HEK293 (cell line): ENCODE measurements at regions not wholly inside any gene's neighbourhood (a gene's known extent, or its start where the extent isn't known, plus 50 kb on each side); places are given as distances from the start of the nearest gene placed in this dataset.

Source experiments
- CTCF ChIA-PET: fragments of 350-600 bp; formaldehyde crosslinking; extraction: SDS; loops from one replicate; lab custom pipeline; 2021; ENCODE audit warnings: antibody characterized with exemption; lab: Yijun Ruan, JAX
- POLR2A ChIA-PET: fragments of 300-600 bp; formaldehyde crosslinking; extraction: SDS; loops from one replicate; lab custom pipeline; 2020; ENCODE audit warnings: antibody characterized with exemption, inconsistent platforms; lab: Yijun Ruan, JAX
- H3K27ac ChIP-seq: fragments of 200-500 bp; sonication (Bioruptor generic); 2 replicates; pipeline ENCODE4 v1.5.1; 2014; ENCODE audit warnings: low read depth, low read length, control low read depth, inconsistent platforms; ENCODE audit errors: extremely low read depth
- H3K36me3 ChIP-seq, 2 experiments: fragments of 200-500 bp in 1 of 2; sonication (Bioruptor generic) in 1 of 2; 1 replicate in 1 of 2; 2 replicates in 1 of 2; pipeline ENCODE4 v1.5.1; 2014 to 2017; ENCODE audit warnings: inconsistent platforms in 2 of 2, low read length in 2 of 2; ENCODE audit not compliant: control insufficient read depth in 2 of 2, insufficient read depth in 1 of 2
- H3K4me1 ChIP-seq: fragments of 200-500 bp; sonication (Bioruptor generic); 2 replicates; pipeline ENCODE4 v1.5.1; 2014; ENCODE audit warnings: mild to moderate bottlenecking, low read length, inconsistent platforms; ENCODE audit not compliant: control insufficient read depth, insufficient read depth
- H3K4me3 ChIP-seq: 2 replicates; pipeline ENCODE4 v1.5.1; 2011; ENCODE audit warnings: low read depth, mild to moderate bottlenecking, control low read depth, low read length, moderate library complexity
- H3K9me3 ChIP-seq: fragments of 200-500 bp; sonication (Bioruptor generic); 2 replicates; pipeline ENCODE4 v1.5.1; 2014; ENCODE audit warnings: low read depth, low read length, inconsistent platforms; ENCODE audit not compliant: control insufficient read depth, insufficient read depth
- KLF16 ChIP-seq: fragments of 450-650 bp; formaldehyde crosslinking; IDR thresholded peaks from 2 replicates; pipeline ENCODE4 v1.5.1; 2017; ENCODE audit warnings: missing biosample characterization, missing genetic modification characterization
- MEIS1 ChIP-seq: sonication (generic); formaldehyde crosslinking; IDR thresholded peaks from 2 replicates; pipeline ENCODE4 v1.8.1; 2022; ENCODE audit warnings: missing genetic modification reagents, mild to moderate bottlenecking, borderline replicate concordance
- SALL2 ChIP-seq: fragments of 450-650 bp; formaldehyde crosslinking; IDR thresholded peaks from 2 replicates; pipeline ENCODE4 v1.5.0; 2017; ENCODE audit warnings: missing biosample characterization, mild to moderate bottlenecking, missing genetic modification characterization, borderline replicate concordance
- ZBTB11 ChIP-seq: fragments of 450-650 bp; formaldehyde crosslinking; conservative IDR thresholded peaks from 2 replicates; pipeline ENCODE4 v1.5.1; 2016; ENCODE audit warnings: low read depth, missing biosample characterization, missing genetic modification characterization
- ZBTB21 ChIP-seq: fragments of 450-650 bp; formaldehyde crosslinking; IDR thresholded peaks from 2 replicates; pipeline ENCODE4 v1.5.1; 2017; ENCODE audit warnings: missing biosample characterization, missing genetic modification characterization
- ZFP3 ChIP-seq: fragments of 450-650 bp; formaldehyde crosslinking; IDR thresholded peaks from 2 replicates; pipeline ENCODE4 v1.5.1; 2016; ENCODE audit warnings: low read depth, missing biosample characterization, missing genetic modification characterization
- ZIC2 ChIP-seq: fragments of 450-650 bp; formaldehyde crosslinking; IDR thresholded peaks from 2 replicates; pipeline ENCODE4 v1.5.1; 2016; ENCODE audit warnings: missing biosample characterization, missing genetic modification characterization
- ZNF114 ChIP-seq: fragments of 450-650 bp; formaldehyde crosslinking; IDR thresholded peaks from 2 replicates; pipeline ENCODE4 v1.5.0; 2017; ENCODE audit warnings: missing biosample characterization, missing genetic modification characterization
- ZNF19 ChIP-seq: fragments of 450-650 bp; formaldehyde crosslinking; IDR thresholded peaks from 2 replicates; pipeline ENCODE4; 2016; ENCODE audit warnings: missing biosample characterization, missing genetic modification characterization, low read depth
- ZNF202 ChIP-seq: fragments of 450-650 bp; formaldehyde crosslinking; IDR thresholded peaks from 2 replicates; pipeline ENCODE4 v1.5.1; 2016; ENCODE audit warnings: missing biosample characterization, missing genetic modification characterization, borderline replicate concordance
- ZNF23 ChIP-seq: fragments of 450-650 bp; formaldehyde crosslinking; IDR thresholded peaks from 2 replicates; pipeline ENCODE4 v1.5.1; 2016; ENCODE audit warnings: missing biosample characterization, missing genetic modification characterization, borderline replicate concordance
- ZNF248 ChIP-seq: fragments of 450-650 bp; formaldehyde crosslinking; IDR thresholded peaks from 2 replicates; pipeline ENCODE4 v1.5.1; 2017; ENCODE audit warnings: missing biosample characterization, missing genetic modification characterization
- ZNF280C ChIP-seq: fragments of 450-650 bp; formaldehyde crosslinking; IDR thresholded peaks from 2 replicates; pipeline ENCODE4 v1.5.1; 2016; ENCODE audit warnings: missing biosample characterization, missing genetic modification characterization
- ZNF292 ChIP-seq: fragments of 450-650 bp; formaldehyde crosslinking; IDR thresholded peaks from 2 replicates; pipeline ENCODE4 v1.5.1; 2016; ENCODE audit warnings: low read depth, missing biosample characterization, missing genetic modification characterization, borderline replicate concordance
- ZNF366 ChIP-seq: fragments of 450-650 bp; formaldehyde crosslinking; conservative IDR thresholded peaks from 2 replicates; pipeline ENCODE4 v1.5.1; 2016; ENCODE audit warnings: missing biosample characterization, missing genetic modification characterization
- ZNF48 ChIP-seq: fragments of 450-650 bp; formaldehyde crosslinking; IDR thresholded peaks from 2 replicates; pipeline ENCODE4 v1.5.1; 2016; ENCODE audit warnings: missing biosample characterization, missing genetic modification characterization
- ZNF501 ChIP-seq: fragments of 450-650 bp; formaldehyde crosslinking; IDR thresholded peaks from 2 replicates; pipeline ENCODE4 v1.5.1; 2016; ENCODE audit warnings: missing biosample characterization, missing genetic modification characterization
- ZNF544 ChIP-seq: fragments of 450-650 bp; formaldehyde crosslinking; IDR thresholded peaks from 2 replicates; pipeline ENCODE4 v1.5.0; 2017; ENCODE audit warnings: missing biosample characterization, missing genetic modification characterization
- ZNF571 ChIP-seq: fragments of 450-650 bp; formaldehyde crosslinking; IDR thresholded peaks from 2 replicates; pipeline ENCODE4 v1.5.0; 2017; ENCODE audit warnings: missing biosample characterization, missing genetic modification characterization
- ZNF596 ChIP-seq: fragments of 450-650 bp; IDR thresholded peaks from 2 replicates; pipeline ENCODE4 v1.5.0; 2018; ENCODE audit warnings: missing biosample characterization, mild to moderate bottlenecking, missing genetic modification characterization, moderate library complexity
- ZNF776 ChIP-seq: fragments of 450-650 bp; formaldehyde crosslinking; IDR thresholded peaks from 2 replicates; pipeline ENCODE4 v1.5.0; 2017; ENCODE audit warnings: missing biosample characterization, missing genetic modification characterization, borderline replicate concordance
- TF ChIP-seq, protein P1 (sequence below): fragments of 450-650 bp; formaldehyde crosslinking; IDR thresholded peaks from 2 replicates; pipeline ENCODE4 v1.5.1; 2016; ENCODE audit warnings: missing biosample characterization, missing genetic modification characterization, borderline replicate concordance
- TF ChIP-seq, protein P2 (sequence below): fragments of 450-650 bp; formaldehyde crosslinking; IDR thresholded peaks from 2 replicates; pipeline ENCODE4 v1.5.1; 2016; ENCODE audit warnings: missing biosample characterization, missing genetic modification characterization

- no peak for TF ChIP-seq ZNF544 (tag by site-specific recombination)
- TF ChIP-seq ZNF366 = no peak
- TF ChIP-seq ZNF23 = no peak
- no peak for TF ChIP-seq ZNF19 (tag by site-specific recombination)
- TF ChIP-seq MEIS1 = no peak
- no peak for TF ChIP-seq ZNF202 (tag by site-specific recombination)
- TF ChIP-seq ZNF501 = no peak
- TF ChIP-seq ZNF596 (tag by site-specific recombination) = no peak
- no peak for TF ChIP-seq ZNF776 (tag by site-specific recombination)
- no peak for TF ChIP-seq ZNF280C (tag by site-specific recombination)
- no peak for TF ChIP-seq ZNF48 (tag by site-specific recombination)
- TF ChIP-seq ZNF114 (tag by site-specific recombination) = no peak
- TF ChIP-seq ZNF571 (tag by site-specific recombination) = no peak
- TF ChIP-seq, all 188 proteins: peak for 0
- no peaks in the 10 kb centered on the region for H3K36me3 ChIP-seq
- H3K4me3 ChIP-seq = no peak overlapping the region
- peak overlapping the region; percentile 51; the same call in 1 of the 2 replicates for H3K27ac ChIP-seq
- no peaks in the 10 kb centered on the region for H3K9me3 ChIP-seq
- CTCF ChIA-PET = no interaction called here
- peaks cover 3% of the 10 kb centered on the region for H3K4me1 ChIP-seq
- POLR2A ChIA-PET = no interaction called here
Measured at GRCh38 chr3:72081471-72082185, 296.7 kb upstream of the PROK2 start.

GRCh38 chr3:72080800-72081199 is 295.9 kb upstream of the PROK2 start:
- no peaks in the 10 kb centered on the region for H3K36me3 ChIP-seq
- CTCF ChIA-PET = interaction anchor here (0.6 to 0.7 kb wide), 4 partner anchors 16 to 45 kb away, joined by 3 to 5 read pairs (median 4); no protein-coding TSS in a partner anchor
- H3K4me1 ChIP-seq = peaks cover 3% of the 10 kb centered on the region

DNA sequence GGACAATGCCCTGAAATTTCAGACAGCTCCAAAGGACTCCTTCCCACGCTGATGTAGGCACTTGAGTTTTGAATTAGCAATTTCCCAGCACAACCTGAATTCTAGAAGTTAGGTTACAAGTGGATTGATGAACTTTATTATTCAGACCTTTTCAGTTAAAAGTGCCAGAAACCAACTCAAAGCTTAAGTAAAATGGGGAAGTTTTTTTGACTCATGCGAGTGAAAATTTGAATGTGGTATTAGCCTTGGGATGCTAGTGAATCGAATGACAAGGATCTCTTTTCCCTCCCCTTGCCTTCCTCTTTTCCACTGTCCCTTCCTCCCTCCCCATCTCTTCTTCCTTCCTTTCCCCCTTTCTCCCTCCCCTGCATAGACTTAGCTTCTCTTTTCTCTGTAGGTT is 295.1 kb upstream of the PROK2 start:
- no peak overlapping the region for H3K4me3 ChIP-seq
- CTCF ChIA-PET = interaction anchor here (0.6 to 0.7 kb wide), 3 partner anchors 40 to 583 kb away, joined by 3 read pairs; no protein-coding TSS in a partner anchor
- TF ChIP-seq ZNF23 (no peak), ZNF292 (no peak), ZBTB11 (tag by site-specific recombination) (no peak), ZFP3 (tag by site-specific recombination) (no peak), ZBTB21 (tag by site-specific recombination) (no peak)
- TF ChIP-seq, protein P1, sequence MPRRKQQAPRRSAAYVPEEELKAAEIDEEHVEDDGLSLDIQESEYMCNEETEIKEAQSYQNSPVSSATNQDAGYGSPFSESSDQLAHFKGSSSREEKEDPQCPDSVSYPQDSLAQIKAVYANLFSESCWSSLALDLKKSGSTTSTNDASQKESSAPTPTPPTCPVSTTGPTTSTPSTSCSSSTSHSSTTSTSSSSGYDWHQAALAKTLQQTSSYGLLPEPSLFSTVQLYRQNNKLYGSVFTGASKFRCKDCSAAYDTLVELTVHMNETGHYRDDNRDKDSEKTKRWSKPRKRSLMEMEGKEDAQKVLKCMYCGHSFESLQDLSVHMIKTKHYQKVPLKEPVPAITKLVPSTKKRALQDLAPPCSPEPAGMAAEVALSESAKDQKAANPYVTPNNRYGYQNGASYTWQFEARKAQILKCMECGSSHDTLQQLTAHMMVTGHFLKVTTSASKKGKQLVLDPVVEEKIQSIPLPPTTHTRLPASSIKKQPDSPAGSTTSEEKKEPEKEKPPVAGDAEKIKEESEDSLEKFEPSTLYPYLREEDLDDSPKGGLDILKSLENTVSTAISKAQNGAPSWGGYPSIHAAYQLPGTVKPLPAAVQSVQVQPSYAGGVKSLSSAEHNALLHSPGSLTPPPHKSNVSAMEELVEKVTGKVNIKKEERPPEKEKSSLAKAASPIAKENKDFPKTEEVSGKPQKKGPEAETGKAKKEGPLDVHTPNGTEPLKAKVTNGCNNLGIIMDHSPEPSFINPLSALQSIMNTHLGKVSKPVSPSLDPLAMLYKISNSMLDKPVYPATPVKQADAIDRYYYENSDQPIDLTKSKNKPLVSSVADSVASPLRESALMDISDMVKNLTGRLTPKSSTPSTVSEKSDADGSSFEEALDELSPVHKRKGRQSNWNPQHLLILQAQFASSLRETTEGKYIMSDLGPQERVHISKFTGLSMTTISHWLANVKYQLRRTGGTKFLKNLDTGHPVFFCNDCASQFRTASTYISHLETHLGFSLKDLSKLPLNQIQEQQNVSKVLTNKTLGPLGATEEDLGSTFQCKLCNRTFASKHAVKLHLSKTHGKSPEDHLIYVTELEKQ (tag by site-specific recombination) = no peak

More at GRCh38 chr3:72080800-72081199, 295.9 kb upstream of the PROK2 start:
- TF ChIP-seq, protein P2, sequence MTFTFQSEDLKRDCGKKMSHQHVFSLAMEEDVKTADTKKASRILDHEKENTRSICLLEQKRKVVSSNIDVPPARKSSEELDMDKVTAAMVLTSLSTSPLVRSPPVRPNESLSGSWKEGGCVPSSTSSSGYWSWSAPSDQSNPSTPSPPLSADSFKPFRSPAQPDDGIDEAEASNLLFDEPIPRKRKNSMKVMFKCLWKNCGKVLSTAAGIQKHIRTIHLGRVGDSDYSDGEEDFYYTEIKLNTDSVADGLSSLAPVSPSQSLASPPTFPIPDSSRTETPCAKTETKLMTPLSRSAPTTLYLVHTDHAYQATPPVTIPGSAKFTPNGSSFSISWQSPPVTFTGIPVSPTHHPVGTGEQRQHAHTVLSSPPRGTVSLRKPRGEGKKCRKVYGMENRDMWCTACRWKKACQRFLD (tag by site-specific recombination) = no peak
- TF ChIP-seq ZNF248 (tag by site-specific recombination) (no peak), SALL2 (tag by site-specific recombination) (no peak), KLF16 (tag by site-specific recombination) (no peak), ZIC2 (tag by site-specific recombination) (no peak)
- Histone ChIP-seq H3K27ac (no peak overlapping the region), H3K4me3 (no peak overlapping the region), H3K9me3 (no peaks in the 10 kb centered on the region)
- POLR2A ChIA-PET = no interaction called here

More for the DNA sequence above, 295.1 kb upstream of the PROK2 start:
- no peak overlapping the region for H3K27ac ChIP-seq
- no peaks in the 10 kb centered on the region for H3K9me3 ChIP-seq
- no peaks in the 10 kb centered on the region for H3K36me3 ChIP-seq
- peaks cover 3% of the 10 kb centered on the region for H3K4me1 ChIP-seq
- POLR2A ChIA-PET = no interaction called here
